ENCODE measurements at regions not wholly inside any gene's neighbourhood (a gene's known extent, or its start where the extent isn't known, plus 50 kb on each side); places are given as distances from the start of the nearest gene placed in this dataset.
"Not testable (repeated sequence)": the region's sequence is repeated elsewhere in the genome, so short reads cannot be mapped to it uniquely, and the experiment has no call there.

DNA sequence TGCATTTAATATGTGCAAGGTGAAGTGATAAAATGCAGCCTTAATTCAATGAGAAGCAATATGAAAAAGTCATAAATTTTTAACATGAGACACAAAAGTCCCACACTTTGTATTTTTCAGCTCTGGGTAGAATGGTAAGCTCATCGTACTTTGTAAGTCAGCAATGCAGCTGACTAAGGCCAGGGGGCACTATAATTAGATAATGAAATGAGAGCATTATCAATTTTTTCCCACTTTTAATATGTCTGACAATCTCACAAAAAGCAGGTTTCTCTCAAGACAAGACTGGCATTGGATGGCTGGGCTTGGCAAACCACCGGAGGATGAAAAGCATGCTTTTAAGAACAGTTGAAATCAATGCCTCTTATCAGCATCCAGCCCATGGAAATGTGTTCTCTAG lies 162.8 kb downstream of the FAM174A start:
- DNase-seq = no peak

DNA sequence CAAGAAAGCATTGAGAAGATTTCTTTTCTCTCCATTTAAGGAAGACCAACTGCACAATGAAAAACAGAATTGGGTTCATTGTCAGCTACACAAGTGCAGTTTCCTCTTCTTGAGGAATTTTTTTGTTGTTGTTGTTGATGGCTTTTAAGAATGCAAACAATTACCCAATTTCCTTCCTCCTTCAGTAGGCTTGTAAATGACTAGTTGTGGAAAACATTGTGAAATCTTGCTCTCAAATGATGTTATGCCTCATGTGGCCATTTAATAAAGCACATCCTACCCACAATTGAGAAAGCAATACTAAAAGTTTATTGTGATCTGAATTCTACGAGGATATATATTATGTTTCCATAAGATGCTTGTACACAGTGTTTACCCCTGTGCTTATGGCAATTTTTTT lies 171.6 kb downstream of the FAM174A start:
- peak; percentile 87 to 94 for DNase-seq

DNA sequence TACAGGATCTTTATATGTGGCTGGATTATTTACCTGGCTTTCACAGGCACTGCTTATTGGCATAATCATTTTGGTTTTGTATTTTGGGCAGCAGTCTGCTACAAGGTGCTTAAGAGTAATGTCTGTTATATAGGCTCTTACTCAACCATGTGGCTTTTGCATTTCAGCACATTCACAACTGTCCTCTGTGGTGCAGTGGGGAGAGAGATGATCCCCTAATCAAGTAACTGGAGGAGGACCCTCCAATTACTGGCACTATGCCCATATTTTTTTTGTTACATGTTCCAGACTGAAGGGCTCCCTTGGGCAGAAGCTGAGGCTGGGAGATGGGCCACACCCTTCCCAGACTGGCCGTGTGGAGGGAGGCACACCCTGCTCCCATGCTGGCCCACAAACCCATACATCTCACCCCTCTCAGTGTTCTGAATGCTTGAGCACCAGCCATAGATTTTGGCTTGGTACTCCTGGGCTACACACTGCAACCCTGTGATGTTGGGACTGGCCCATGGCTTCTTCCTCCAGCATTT lies 173.5 kb downstream of the FAM174A start:
- DNase-seq = no peak

DNA sequence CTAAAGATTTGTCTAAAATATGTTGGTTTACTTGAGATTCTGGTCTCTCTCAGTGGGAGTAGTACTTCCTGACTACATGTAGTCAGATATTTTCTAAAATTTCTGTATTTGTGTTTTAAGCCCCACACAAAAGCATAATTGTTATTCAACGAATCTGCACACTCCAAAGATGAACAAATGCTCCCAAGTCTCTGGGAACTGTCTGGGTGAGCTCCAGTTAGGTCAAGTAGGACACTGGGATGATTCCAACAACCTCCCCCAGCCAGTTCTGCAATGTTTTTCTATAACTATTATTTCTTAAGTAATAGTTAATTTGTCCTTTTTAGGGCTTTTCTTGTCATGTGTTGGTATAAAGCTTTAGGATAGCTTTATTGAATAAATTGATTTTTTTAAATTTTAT lies 174.6 kb downstream of the FAM174A start:
- DNase-seq = no peak

DNA sequence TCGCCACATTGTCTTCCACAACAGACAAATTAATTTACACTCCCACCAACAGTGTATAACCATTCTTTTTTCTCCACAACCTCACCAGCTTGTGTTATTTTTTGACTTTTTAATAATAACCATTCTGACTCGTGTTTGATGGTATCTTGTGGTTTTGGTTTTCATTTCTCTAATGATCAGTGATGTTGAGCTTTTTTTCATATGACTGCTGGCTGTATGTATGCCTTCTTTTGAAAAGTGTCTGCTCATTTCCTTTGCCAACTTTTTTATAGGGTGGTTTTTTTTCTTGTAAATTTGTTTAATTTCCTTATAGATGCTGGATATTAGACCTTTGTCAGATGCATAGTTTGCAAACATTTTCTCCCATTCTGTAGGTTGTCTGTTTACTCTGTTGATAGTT lies 179.6 kb downstream of the FAM174A start:
- DNase-seq = not testable (repeated sequence)

DNA sequence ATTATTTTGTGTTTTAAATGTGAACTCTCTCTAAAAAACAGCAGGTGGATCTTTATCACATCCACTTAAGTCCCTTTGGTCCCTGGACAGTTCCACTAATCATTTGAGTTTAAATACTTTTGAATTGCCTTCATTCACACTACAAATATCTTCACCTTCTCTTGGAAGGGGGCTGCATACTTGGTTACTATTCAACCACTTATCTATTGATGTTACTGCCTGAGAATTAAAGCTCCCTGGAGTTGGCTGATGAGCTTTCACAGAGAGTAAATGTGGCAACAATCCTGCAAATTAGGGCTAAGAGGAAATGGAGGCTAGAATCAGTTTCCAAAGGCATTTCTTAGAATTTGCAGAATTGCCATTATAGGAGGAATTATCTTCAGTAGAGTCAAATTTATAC lies 180.4 kb downstream of the ST8SIA4 start:
- no peak for DNase-seq

DNA sequence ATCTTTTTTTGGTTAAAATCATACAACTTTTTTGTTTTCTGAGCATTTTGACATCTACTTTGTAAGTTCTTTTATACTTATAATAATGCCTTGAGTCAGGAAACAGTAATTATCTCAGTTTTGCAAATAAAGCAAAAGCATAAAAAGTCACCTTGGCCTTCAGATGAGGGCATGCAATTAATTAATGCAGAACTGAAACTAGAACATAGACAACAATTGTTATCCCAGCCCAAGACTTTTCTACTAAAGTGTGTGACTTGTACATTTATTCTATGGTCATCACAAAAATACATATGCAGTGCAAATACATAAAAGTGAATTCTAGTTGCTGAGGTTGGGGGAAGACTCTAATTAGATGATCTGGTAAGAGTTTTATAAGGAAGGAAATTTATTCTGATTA lies 179.9 kb downstream of the ST8SIA4 start:
- DNase-seq = no peak

DNA sequence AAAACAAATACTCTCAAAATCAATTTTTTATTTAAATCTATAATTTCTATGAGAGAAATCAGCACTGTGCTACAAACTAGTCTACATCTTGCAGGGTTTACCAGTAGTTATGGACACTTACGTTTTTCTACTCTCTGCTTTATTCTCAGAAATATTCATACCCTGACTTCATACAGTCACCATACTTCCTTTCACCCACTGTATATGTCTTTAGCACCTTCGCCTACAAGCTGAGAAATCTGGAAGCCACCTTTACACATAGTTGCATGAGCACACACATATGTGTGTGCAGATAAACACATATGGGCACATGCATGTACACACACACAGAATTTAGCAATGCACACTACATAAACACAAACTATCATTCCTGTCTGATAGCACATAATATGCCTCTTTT lies 177.0 kb downstream of the ST8SIA4 start:
- DNase-seq = no peak

DNA sequence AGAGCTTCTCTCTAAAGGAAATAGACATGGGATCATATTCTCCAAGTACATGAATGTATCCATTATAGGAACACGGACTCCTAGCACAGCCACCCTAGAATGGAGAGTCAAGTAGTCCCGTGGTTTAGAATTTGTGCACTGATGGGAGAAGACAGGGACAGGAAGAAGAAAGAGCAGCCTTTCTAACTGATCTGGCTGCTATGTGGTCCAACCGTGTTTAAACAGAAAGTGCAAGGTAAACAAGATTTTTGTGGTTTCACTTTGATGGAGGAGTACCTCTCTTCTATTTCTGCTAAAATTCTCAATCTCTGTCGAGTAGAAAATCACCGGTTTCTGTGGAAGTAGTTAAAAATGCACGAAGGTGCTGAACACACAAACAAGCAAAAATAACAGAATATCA lies 171.3 kb downstream of the ST8SIA4 start:
- DNase-seq = peak; percentile 7 to 16

DNA sequence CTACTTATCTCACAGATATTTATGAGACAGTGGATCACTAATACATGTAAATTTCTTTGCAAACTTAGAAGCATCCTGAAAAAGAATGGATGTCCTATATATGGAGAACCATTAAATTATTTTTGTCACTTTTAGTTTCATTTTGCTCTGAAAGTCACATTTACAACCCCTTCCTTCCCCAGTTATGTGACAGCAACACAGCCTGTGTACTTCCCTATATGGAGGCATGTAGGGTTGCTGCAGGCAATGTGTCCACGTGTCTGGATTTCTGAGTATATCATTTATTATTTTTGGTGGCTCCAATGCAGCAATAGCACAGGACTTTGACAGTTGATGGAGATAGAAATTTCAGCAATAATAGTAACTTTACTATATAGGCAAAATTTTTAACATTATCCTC lies 156.4 kb downstream of the ST8SIA4 start:
- peak; percentile 70 to 75 for DNase-seq

DNA sequence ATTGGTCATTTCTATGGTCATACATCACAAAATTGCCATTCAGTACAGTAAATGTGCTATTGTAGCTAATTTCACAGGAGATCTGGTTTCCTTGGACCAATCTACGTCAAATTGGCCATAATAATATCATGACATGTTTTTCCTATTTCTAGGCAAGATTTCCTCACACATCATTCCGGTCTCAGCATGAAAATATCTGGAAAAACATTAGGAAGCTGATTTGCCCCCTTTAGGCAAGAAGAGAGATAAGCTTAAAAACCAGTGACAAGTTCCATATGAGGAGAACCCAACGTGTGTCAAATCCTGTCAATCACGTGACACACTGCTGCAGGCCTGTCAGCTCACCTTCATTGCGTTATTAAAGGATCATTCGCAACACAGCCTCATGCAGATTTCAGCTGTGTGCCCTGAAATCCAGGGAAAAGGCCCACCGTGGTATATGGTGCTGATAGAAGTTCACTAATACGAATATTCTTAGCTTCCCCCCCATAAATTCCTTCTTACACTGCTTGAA lies 153.3 kb downstream of the ST8SIA4 start:
- no peak for DNase-seq

DNA sequence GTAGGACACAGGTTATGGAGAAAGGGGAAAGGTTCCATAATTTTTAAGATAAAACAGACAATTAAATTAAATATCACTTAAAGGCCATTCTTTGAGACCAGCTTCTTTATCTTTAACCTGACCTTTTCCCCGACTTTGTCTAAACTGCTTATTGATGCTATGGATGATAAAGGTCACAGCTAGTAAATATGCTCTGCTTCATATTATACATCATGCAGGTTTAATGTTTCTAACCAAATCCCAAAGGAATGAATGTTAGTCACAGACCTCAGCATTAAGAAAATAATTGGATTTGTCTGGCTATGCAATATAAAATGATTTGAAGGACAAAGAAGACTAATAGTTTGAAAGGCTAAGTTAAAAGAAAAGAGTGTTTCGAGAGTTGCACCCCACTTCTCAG lies 147.6 kb downstream of the ST8SIA4 start:
- DNase-seq = no peak
